Gastroesophageal sphincter (tissue), 4 donors: ENCODE measurements at regions not wholly inside any gene's neighbourhood (a gene's known extent, or its start where the extent isn't known, plus 50 kb on each side); places are given as distances from the start of the nearest gene placed in this dataset.
A peak's percentile ranks its signal among the peaks of the same experiment; 100 is the strongest.

Experiments
- ATAC-seq: fragments of 150-250 bp; one replicate; pipeline ENCODE4 v1.9.1; 2016; ENCODE audit warnings: mild to moderate bottlenecking, moderate library complexity
- H3K27ac ChIP-seq, 4 donors: fragments of 200-600 bp; sonication (generic) in 3 of 4; 1 replicate in 3 of 4; 2 replicates in 1 of 4; pipeline ENCODE4 v1.5.1; 2016 to 2019
- H3K27me3 ChIP-seq: fragments of 200-600 bp; sonication (generic); one replicate; pipeline ENCODE4 v1.5.1; 2019
- H3K36me3 ChIP-seq, 2 donors: fragments of 200-600 bp; sonication (generic); one replicate each; pipeline ENCODE4 v1.5.1; 2019; ENCODE audit warnings: control low read depth in 1 of 2
- H3K4me1 ChIP-seq, 3 donors: fragments of 200-600 bp; sonication (generic); 1 replicate in 2 of 3; 2 replicates in 1 of 3; pipeline ENCODE4 v1.5.1; 2016 to 2019; ENCODE audit warnings: control low read depth in 2 of 3
- H3K4me3 ChIP-seq, 2 donors: fragments of 200-600 bp; sonication (generic); one replicate each; pipeline ENCODE4 v1.5.1; 2019; ENCODE audit warnings: mild to moderate bottlenecking in 1 of 2, moderate library complexity in 1 of 2
- H3K9me3 ChIP-seq, 3 donors: fragments of 200-600 bp; sonication (generic); one replicate each; pipeline ENCODE4 v1.5.1; 2017 to 2019; ENCODE audit warnings: control low read depth in 2 of 3
- CTCF ChIP-seq, 4 experiments: fragments of 200-600 bp in 2 of 4; fragments of 450-650 bp in 2 of 4; sonication (generic) in 1 of 4; IDR thresholded peaks; one replicate each; pipeline ENCODE4 v1.5.1; 2017 to 2019; ENCODE audit warnings: antibody characterized with exemption in 4 of 4, mild to moderate bottlenecking in 2 of 4, moderate library complexity in 2 of 4
- EP300 ChIP-seq: sonication (generic); formaldehyde crosslinking; IDR thresholded peaks from one replicate; pipeline ENCODE4 v1.6.1; 2017; ENCODE audit warnings: antibody characterized with exemption, mild to moderate bottlenecking
- POLR2A ChIP-seq, 2 donors: fragments of 450-650 bp; IDR thresholded peaks; one replicate each; pipeline ENCODE4 v1.6.1; 2017; ENCODE audit warnings: antibody characterized with exemption in 2 of 2, mild to moderate bottlenecking in 2 of 2, moderate library complexity in 1 of 2
- POLR2AphosphoS5 ChIP-seq: sonication (generic); formaldehyde crosslinking; IDR thresholded peaks from one replicate; pipeline ENCODE4 v1.6.1; 2017; ENCODE audit warnings: antibody characterized with exemption
- WGBS, 2 donors: methylation state at CpG; one replicate each; pipeline ENCODE4 v1.1.5; 2018; ENCODE audit warnings: low coverage in 1 of 2; 5-methylcytosine and 5-hydroxymethylcytosine counted together

DNA sequence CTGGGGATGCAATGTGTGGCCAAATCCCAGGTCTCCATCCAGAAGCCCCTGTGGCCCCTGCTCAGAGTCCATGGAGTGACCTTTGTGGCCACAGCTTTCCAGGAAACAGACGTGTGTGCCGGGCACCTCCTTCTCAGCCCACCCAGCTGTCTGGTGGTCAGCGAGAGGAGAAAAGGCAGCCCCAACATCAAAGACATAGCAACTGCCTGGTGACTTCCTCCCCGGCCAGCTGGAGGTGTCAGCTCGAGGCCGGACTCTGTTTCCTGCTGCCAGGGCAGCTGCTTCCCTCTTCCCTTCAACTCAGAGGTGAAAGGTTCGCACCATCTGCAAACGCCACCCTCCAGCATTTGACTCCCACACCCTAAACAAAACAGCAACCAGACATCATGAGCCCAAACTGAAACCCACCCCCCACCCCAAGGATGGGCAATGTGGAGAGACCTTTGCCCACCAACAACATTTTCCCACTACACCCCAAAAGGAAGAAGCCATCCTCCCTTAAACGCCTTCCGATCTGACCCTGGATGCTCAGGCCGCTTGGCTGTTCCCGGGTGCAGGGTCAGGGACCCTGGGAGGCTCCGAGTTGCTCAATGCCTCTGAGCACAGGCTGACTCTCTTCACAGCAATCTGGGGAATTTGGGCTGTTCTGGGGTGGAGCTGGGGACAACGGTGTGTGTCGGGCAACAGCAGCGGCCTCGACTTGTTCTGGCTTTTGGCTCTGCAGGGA is 162.3 kb downstream of the PSMG1 start:
- Histone ChIP-seq H3K36me3 (no peaks in the 10 kb centered on the region), H3K4me1 (peaks cover 4 to 33% (median 21%) of the 10 kb centered on the region in 3 donors), H3K27me3 (no peaks in the 10 kb centered on the region), H3K4me3 (no peak overlapping the region), H3K27ac (peak overlapping the region in 3 of 4 donors; percentile 65 to 79 (median 75)), H3K9me3 (peaks cover 0 to 6% (median 0%) of the 10 kb centered on the region in 3 donors)
- peak; percentile 55 for TF ChIP-seq POLR2AphosphoS5
- no peak for TF ChIP-seq EP300
- no peak for TF ChIP-seq POLR2A (IDR thresholded peaks at IDR 0.05)
- TF ChIP-seq CTCF (IDR thresholded peaks at IDR 0.05), result no peak
- 82% methylated on average over 2 of the region's 17 CpGs; no CpG with 5 or more reads in 1 of the 2 donors for whole genome bisulfite sequencing, 2 donors
- ATAC-seq, result peak; percentile 39

- H3K27ac ChIP-seq, result no peak overlapping the region
- H3K9me3 ChIP-seq, result no peaks in the 10 kb centered on the region
- H3K36me3 ChIP-seq, result no peaks in the 10 kb centered on the region
- no peaks in the 10 kb centered on the region for H3K27me3 ChIP-seq
- peaks cover 4 to 31% (median 21%) of the 10 kb centered on the region in 3 donors for H3K4me1 ChIP-seq
- 64 to 78% methylated on average over 4 of the region's 4 CpGs for WGBS, 2 donors
- no peak overlapping the region for H3K4me3 ChIP-seq
- no peak for ATAC-seq
- TF ChIP-seq CTCF (IDR thresholded peaks at IDR 0.05) (no peak), POLR2AphosphoS5 (no peak), POLR2A (IDR thresholded peaks at IDR 0.05) (no peak), EP300 (no peak)
These were observed 164.5 kb downstream of the PSMG1 start for GRCh38 chr21:39018730-39019129.

- peaks cover 0 to 12% (median 5%) of the 10 kb centered on the region in 3 donors for H3K4me1 ChIP-seq
- 84 to 92% methylated on average over 2 to 3 of the region's 4 CpGs for WGBS, 2 donors
- no peak overlapping the region for H3K4me3 ChIP-seq
- ATAC-seq, result no peak
- TF ChIP-seq POLR2A (IDR thresholded peaks at IDR 0.05), result no peak
- no peak for TF ChIP-seq EP300
- TF ChIP-seq POLR2AphosphoS5, result no peak
- TF ChIP-seq CTCF (IDR thresholded peaks at IDR 0.05), result no peak
- H3K27ac ChIP-seq, result no peak overlapping the region
- no peaks in the 10 kb centered on the region for H3K27me3 ChIP-seq
- no peaks in the 10 kb centered on the region for H3K36me3 ChIP-seq
- H3K9me3 ChIP-seq, result no peaks in the 10 kb centered on the region
These were observed 166.4 kb downstream of the PSMG1 start for GRCh38 chr21:39016740-39017315.

- Histone ChIP-seq H3K36me3 (no peaks in the 10 kb centered on the region), H3K4me1 (peaks cover 0 to 10% (median 0%) of the 10 kb centered on the region in 3 donors), H3K4me3 (no peak overlapping the region), H3K27me3 (no peaks in the 10 kb centered on the region), H3K27ac (no peak overlapping the region), H3K9me3 (no peaks in the 10 kb centered on the region)
- TF ChIP-seq POLR2A (IDR thresholded peaks at IDR 0.05) (no peak), CTCF (IDR thresholded peaks at IDR 0.05) (no peak), EP300 (no peak), POLR2AphosphoS5 (no peak)
- ATAC-seq, result no peak
- WGBS, 2 donors, result 74 to 90% methylated on average over 7 to 8 of the region's 9 CpGs
These were observed 168.5 kb downstream of the PSMG1 start for GRCh38 chr21:39014747-39015146.
